GM18861 (cell line): ENCODE measurements at regions not wholly inside any gene's neighbourhood (a gene's known extent, or its start where the extent isn't known, plus 50 kb on each side); places are given as distances from the start of the nearest gene placed in this dataset.

ENCODE experiments used
- ATAC-seq: cut with Tn5 transposase; IDR thresholded peaks from one replicate; pipeline ENCODE4 v1.9.1; 2021; ENCODE audit not compliant: unreplicated experiment

GRCh38 chr2:198259496-198259895 is 455.1 kb downstream of the PLCL1 start:
- no peak for ATAC-seq

GRCh38 chr2:198254536-198255090 is 450.2 kb downstream of the PLCL1 start:
- ATAC-seq = no peak

- no peak for ATAC-seq
Measured at GRCh38 chr2:198253995-198254394, 449.6 kb downstream of the PLCL1 start.

GRCh38 chr2:198252472-198252871 is 448.1 kb downstream of the PLCL1 start:
- ATAC-seq = no peak

- no peak for ATAC-seq
Measured at GRCh38 chr2:198242093-198242492, 437.7 kb downstream of the PLCL1 start.

GRCh38 chr2:198238429-198238828 is 434.0 kb downstream of the PLCL1 start:
- ATAC-seq = no peak

- no peak for ATAC-seq
Measured at GRCh38 chr2:198236338-198236737, 431.9 kb downstream of the PLCL1 start.

GRCh38 chr2:198232281-198232680 is 427.9 kb downstream of the PLCL1 start:
- ATAC-seq = no peak

- ATAC-seq = no peak
Measured at GRCh38 chr2:198231562-198231961, 427.2 kb downstream of the PLCL1 start.

- ATAC-seq = no peak
Measured at GRCh38 chr2:198220763-198221610, 416.6 kb downstream of the PLCL1 start.

GRCh38 chr2:198219292-198219691 is 414.9 kb downstream of the PLCL1 start:
- ATAC-seq = no peak

- ATAC-seq = no peak
Measured at GRCh38 chr2:198214114-198214596, 409.8 kb downstream of the PLCL1 start.

- no peak for ATAC-seq
Measured at GRCh38 chr2:198213253-198213652, 408.9 kb downstream of the PLCL1 start.

GRCh38 chr2:198211706-198212105 is 407.3 kb downstream of the PLCL1 start:
- ATAC-seq = no peak

GRCh38 chr2:198203336-198204069 is 399.1 kb downstream of the PLCL1 start:
- ATAC-seq = no peak
